Karpas-422 (cell line): ENCODE measurements at regions not wholly inside any gene's neighbourhood (a gene's known extent, or its start where the extent isn't known, plus 50 kb on each side); places are given as distances from the start of the nearest gene placed in this dataset.

ENCODE experiments used
- DNase-seq: peaks from one replicate; pipeline ENCODE4 v3.0.0-alpha.2; 2015
- H2AFZ ChIP-seq: fragments of 200-600 bp; sonication (generic); 2 replicates; pipeline ENCODE4 v1.6.1; 2014; ENCODE audit warnings: antibody characterized with exemption, low read length, mixed read lengths
- H3K27ac ChIP-seq: fragments of 200-600 bp; sonication (generic); 2 replicates; pipeline ENCODE4 v1.5.1; 2014; ENCODE audit warnings: mild to moderate bottlenecking, low read length, moderate library complexity
- H3K27me3 ChIP-seq: fragments of 200-600 bp; sonication (generic); 2 replicates; pipeline ENCODE4 v1.6.1; 2014; ENCODE audit warnings: low read length, mixed read lengths
- H3K36me3 ChIP-seq: fragments of 200-600 bp; sonication (generic); 2 replicates; pipeline ENCODE4 v1.6.1; 2014; ENCODE audit warnings: low read length, mixed read lengths; ENCODE audit not compliant: insufficient read depth
- H3K4me1 ChIP-seq: fragments of 200-600 bp; sonication (generic); 2 replicates; pipeline ENCODE4 v1.6.1; 2014; ENCODE audit warnings: mild to moderate bottlenecking, low read length, mixed read lengths
- H3K4me2 ChIP-seq: fragments of 200-600 bp; sonication (generic); 2 replicates; pipeline ENCODE4 v1.6.1; 2014; ENCODE audit warnings: low read length, low read depth, mild to moderate bottlenecking; ENCODE audit not compliant: poor library complexity, severe bottlenecking
- H3K4me3 ChIP-seq: fragments of 200-600 bp; sonication (generic); 2 replicates; pipeline ENCODE4 v1.5.1; 2014; ENCODE audit warnings: mild to moderate bottlenecking, antibody characterized with exemption, low read length, mixed read lengths
- H3K79me2 ChIP-seq: fragments of 200-600 bp; sonication (generic); 2 replicates; pipeline ENCODE4 v1.6.1; 2014; ENCODE audit warnings: mild to moderate bottlenecking, low read length, mixed read lengths
- H3K9ac ChIP-seq: fragments of 200-600 bp; sonication (generic); 2 replicates; pipeline ENCODE4 v1.6.0; 2014; ENCODE audit warnings: low read length
- H3K9me2 ChIP-seq: fragments of 200-600 bp; sonication (generic), shearing (Covaris generic); replicated peaks from 2 replicates; pipeline ENCODE4 v1.6.0; 2014; ENCODE audit warnings: mild to moderate bottlenecking, low read length, moderate library complexity; ENCODE audit not compliant: insufficient read depth
- H3K9me3 ChIP-seq: fragments of 300-700, 200-600 bp; sonication (generic); 2 replicates; pipeline ENCODE4 v1.6.1; 2014; ENCODE audit warnings: low read length, mixed read lengths
- H4K20me1 ChIP-seq: fragments of 200-600 bp; sonication (generic); 2 replicates; pipeline ENCODE4 v1.6.1; 2014; ENCODE audit warnings: mild to moderate bottlenecking, antibody characterized with exemption, low read length, low read depth; ENCODE audit not compliant: insufficient read depth

- Histone ChIP-seq H3K9me2 (no peaks in the 10 kb centered on the region), H3K79me2 (no peaks in the 10 kb centered on the region), H3K36me3 (no peaks in the 10 kb centered on the region), H3K4me1 (no peaks in the 10 kb centered on the region), H3K27me3 (no peaks in the 10 kb centered on the region), H3K9me3 (no peaks in the 10 kb centered on the region), H3K9ac (no peak overlapping the region), H4K20me1 (no peaks in the 10 kb centered on the region), H3K27ac (no peak overlapping the region), H3K4me2 (no peak overlapping the region), H2AFZ (no peak overlapping the region), H3K4me3 (no peak overlapping the region)
- DNase-seq, result no peak
Measured at GRCh38 chr4:13963601-13964000, 336.1 kb upstream of the BOD1L1 start.

- Histone ChIP-seq H3K4me2 (no peak overlapping the region), H4K20me1 (no peaks in the 10 kb centered on the region), H3K27ac (no peak overlapping the region), H3K27me3 (no peaks in the 10 kb centered on the region), H3K9me2 (no peaks in the 10 kb centered on the region), H3K9me3 (no peaks in the 10 kb centered on the region), H3K4me1 (no peaks in the 10 kb centered on the region), H3K36me3 (no peaks in the 10 kb centered on the region), H3K9ac (no peak overlapping the region), H2AFZ (no peak overlapping the region), H3K79me2 (no peaks in the 10 kb centered on the region), H3K4me3 (no peak overlapping the region)
- no peak for DNase-seq
Measured at GRCh38 chr4:13966231-13967195, 339.0 kb upstream of the BOD1L1 start.

- no peaks in the 10 kb centered on the region for H3K36me3 ChIP-seq
- H3K9ac ChIP-seq, result no peak overlapping the region
- no peak for DNase-seq
- H3K4me1 ChIP-seq, result no peaks in the 10 kb centered on the region
- H3K27ac ChIP-seq, result no peak overlapping the region
- H3K4me3 ChIP-seq, result no peak overlapping the region
- no peaks in the 10 kb centered on the region for H3K27me3 ChIP-seq
- no peaks in the 10 kb centered on the region for H3K9me2 ChIP-seq
- H2AFZ ChIP-seq, result no peak overlapping the region
- H3K4me2 ChIP-seq, result no peak overlapping the region
- H4K20me1 ChIP-seq, result no peaks in the 10 kb centered on the region
- H3K9me3 ChIP-seq, result no peaks in the 10 kb centered on the region
- no peaks in the 10 kb centered on the region for H3K79me2 ChIP-seq
Measured at GRCh38 chr4:13968723-13969122, 341.2 kb upstream of the BOD1L1 start.

DNA sequence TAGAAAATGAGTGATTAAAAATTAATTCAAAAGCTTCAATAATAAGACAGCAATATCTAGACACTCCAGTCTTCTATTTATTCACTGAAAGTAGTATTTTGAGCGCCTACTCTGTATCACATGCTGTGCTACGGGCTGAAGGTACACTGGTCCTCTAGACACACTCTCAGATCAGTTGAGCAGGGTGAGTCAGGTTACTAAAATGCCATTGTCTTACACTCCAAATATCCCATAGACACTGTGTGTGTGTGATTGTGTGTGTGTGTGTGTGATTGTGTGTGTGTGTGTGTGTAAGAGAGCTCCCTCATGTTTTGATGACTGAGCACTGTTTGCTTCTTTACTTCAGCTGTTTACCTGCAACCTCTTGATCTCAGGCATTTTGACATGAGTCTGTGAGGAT is 342.8 kb upstream of the BOD1L1 start:
- no peak for DNase-seq
- no peak overlapping the region for H3K9ac ChIP-seq
- no peaks in the 10 kb centered on the region for H4K20me1 ChIP-seq
- H2AFZ ChIP-seq, result no peak overlapping the region
- H3K4me3 ChIP-seq, result no peak overlapping the region
- H3K9me3 ChIP-seq, result no peaks in the 10 kb centered on the region
- H3K36me3 ChIP-seq, result no peaks in the 10 kb centered on the region
- H3K27ac ChIP-seq, result no peak overlapping the region
- no peaks in the 10 kb centered on the region for H3K79me2 ChIP-seq
- H3K9me2 ChIP-seq, result no peaks in the 10 kb centered on the region
- H3K4me1 ChIP-seq, result no peaks in the 10 kb centered on the region
- no peaks in the 10 kb centered on the region for H3K27me3 ChIP-seq
- H3K4me2 ChIP-seq, result no peak overlapping the region

DNA sequence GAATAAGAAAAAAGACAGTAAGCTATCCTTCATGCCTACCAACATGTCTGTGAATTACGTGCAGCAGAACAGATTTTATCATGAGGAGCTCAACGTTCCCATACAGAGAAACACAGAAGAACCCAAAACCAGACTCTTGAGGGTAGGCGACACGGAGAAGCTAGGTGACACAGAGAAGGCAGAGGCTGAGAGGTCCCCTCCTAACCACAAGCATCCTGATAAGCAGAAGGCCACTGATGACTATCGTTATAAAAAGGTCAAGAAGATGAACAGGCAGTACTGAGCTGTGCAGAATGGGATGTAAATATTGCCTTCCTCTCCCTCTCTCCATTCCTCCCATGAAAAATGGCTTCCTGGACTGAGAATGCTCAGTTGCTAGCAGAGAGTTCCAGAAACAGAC is 350.2 kb upstream of the BOD1L1 start:
- Histone ChIP-seq H3K27ac (no peak overlapping the region), H3K9me2 (no peaks in the 10 kb centered on the region), H3K9ac (no peak overlapping the region), H4K20me1 (no peaks in the 10 kb centered on the region), H3K79me2 (no peaks in the 10 kb centered on the region), H3K27me3 (no peaks in the 10 kb centered on the region), H2AFZ (no peak overlapping the region), H3K4me1 (no peaks in the 10 kb centered on the region), H3K4me3 (no peak overlapping the region), H3K4me2 (no peak overlapping the region), H3K9me3 (no peaks in the 10 kb centered on the region), H3K36me3 (no peaks in the 10 kb centered on the region)
- no peak for DNase-seq

- Histone ChIP-seq H3K4me3 (no peak overlapping the region), H3K27ac (no peak overlapping the region), H3K36me3 (no peaks in the 10 kb centered on the region), H3K27me3 (no peaks in the 10 kb centered on the region), H3K4me1 (no peaks in the 10 kb centered on the region), H3K4me2 (no peak overlapping the region), H3K9ac (no peak overlapping the region), H3K79me2 (no peaks in the 10 kb centered on the region), H2AFZ (no peak overlapping the region), H3K9me2 (no peaks in the 10 kb centered on the region), H3K9me3 (no peaks in the 10 kb centered on the region), H4K20me1 (no peaks in the 10 kb centered on the region)
- DNase-seq, result no peak
Measured at GRCh38 chr4:13980317-13981310, 353.1 kb upstream of the BOD1L1 start.

- no peak overlapping the region for H3K4me2 ChIP-seq
- H4K20me1 ChIP-seq, result no peaks in the 10 kb centered on the region
- no peaks in the 10 kb centered on the region for H3K9me3 ChIP-seq
- H3K4me3 ChIP-seq, result no peak overlapping the region
- H2AFZ ChIP-seq, result no peak overlapping the region
- H3K27ac ChIP-seq, result no peak overlapping the region
- H3K9ac ChIP-seq, result no peak overlapping the region
- H3K36me3 ChIP-seq, result no peaks in the 10 kb centered on the region
- H3K4me1 ChIP-seq, result no peaks in the 10 kb centered on the region
- no peak for DNase-seq
- no peaks in the 10 kb centered on the region for H3K27me3 ChIP-seq
- H3K9me2 ChIP-seq, result no peaks in the 10 kb centered on the region
- no peaks in the 10 kb centered on the region for H3K79me2 ChIP-seq
Measured at GRCh38 chr4:13981499-13981898, 354.0 kb upstream of the BOD1L1 start.

DNA sequence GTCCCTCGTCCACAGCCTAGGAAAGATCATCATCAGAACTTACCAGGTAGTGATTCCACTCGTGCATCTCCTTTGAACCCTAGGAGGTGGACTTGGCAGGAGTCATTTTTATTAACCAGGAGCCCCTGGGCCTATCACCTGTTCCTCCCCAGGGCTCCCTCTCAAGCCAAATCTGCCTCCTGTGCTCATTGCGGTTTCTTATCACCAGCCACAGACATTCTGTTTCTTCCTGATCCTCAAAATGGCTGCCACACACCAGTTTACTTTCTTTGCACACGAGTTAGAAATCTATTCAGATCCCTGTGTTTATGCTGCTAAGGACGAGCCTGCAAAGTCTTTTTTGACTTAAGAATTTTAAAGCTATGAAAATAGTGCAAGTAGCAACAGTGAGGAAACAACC is 354.5 kb upstream of the BOD1L1 start:
- Histone ChIP-seq H3K4me1 (no peaks in the 10 kb centered on the region), H2AFZ (no peak overlapping the region), H3K4me3 (no peak overlapping the region), H3K9ac (no peak overlapping the region), H3K27me3 (no peaks in the 10 kb centered on the region), H3K9me2 (no peaks in the 10 kb centered on the region), H3K36me3 (no peaks in the 10 kb centered on the region), H3K79me2 (no peaks in the 10 kb centered on the region), H3K27ac (no peak overlapping the region), H4K20me1 (no peaks in the 10 kb centered on the region), H3K9me3 (no peaks in the 10 kb centered on the region), H3K4me2 (no peak overlapping the region)
- no peak for DNase-seq
